OCI-LY7 (cell line): ENCODE measurements at regions not wholly inside any gene's neighbourhood (a gene's known extent, or its start where the extent isn't known, plus 50 kb on each side); places are given as distances from the start of the nearest gene placed in this dataset.

Experiments used
- CTCF ChIP-seq: fragments of 200-600 bp; sonication (generic); conservative IDR thresholded peaks from 2 replicates; pipeline ENCODE4 v1.5.1; 2014; ENCODE audit warnings: mild to moderate bottlenecking, antibody characterized with exemption, low read length, moderate library complexity, mixed read lengths
- EZH2phosphoT487 ChIP-seq: fragments of 200-600 bp; sonication (generic); IDR thresholded peaks from 2 replicates; pipeline ENCODE4 v1.6.1; 2018; ENCODE audit warnings: low read depth, borderline replicate concordance, mild to moderate bottlenecking, mixed run types, antibody characterized with exemption, low read length, moderate library complexity, mixed read lengths

DNA sequence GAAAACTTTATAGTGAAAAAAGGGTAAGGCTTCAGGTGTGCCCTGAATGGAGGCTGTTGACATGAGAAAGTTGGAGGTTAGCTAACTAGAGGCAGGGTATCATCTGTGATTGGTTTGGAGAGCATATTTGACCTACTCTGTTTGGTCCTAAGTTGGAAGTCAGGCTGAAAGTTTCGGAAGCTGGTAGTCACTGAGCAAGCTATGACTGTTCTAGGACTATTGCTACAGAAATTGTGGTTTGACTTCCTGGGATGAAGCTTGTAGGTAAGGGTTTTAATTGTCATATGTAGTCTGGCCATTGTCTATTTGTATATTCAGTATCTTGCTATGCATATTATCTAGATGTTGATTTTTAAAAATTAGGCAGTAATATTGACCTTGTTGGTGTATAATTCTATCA, 565.0 kb downstream of the TMEM135 start:
- TF ChIP-seq CTCF (no peak), EZH2phosphoT487 (no peak)
